OCI-LY1 (cell line): ENCODE measurements at regions not wholly inside any gene's neighbourhood (a gene's known extent, or its start where the extent isn't known, plus 50 kb on each side); places are given as distances from the start of the nearest gene placed in this dataset.

ENCODE experiments used
- H2AFZ ChIP-seq: fragments of 200-600 bp; sonication (generic), shearing (Covaris generic); 2 replicates; pipeline ENCODE4 v1.6.0; 2014; ENCODE audit warnings: antibody characterized with exemption, mild to moderate bottlenecking, low read length
- H3F3A ChIP-seq: fragments of 200-600 bp; sonication (generic), shearing (Covaris generic); 2 replicates; pipeline ENCODE4 v1.6.0; 2014; ENCODE audit warnings: mild to moderate bottlenecking, antibody characterized with exemption, low read length, moderate library complexity; ENCODE audit not compliant: insufficient read depth
- H3K27ac ChIP-seq: fragments of 200-600 bp; sonication (generic); 2 replicates; pipeline ENCODE4 v1.5.1; 2014; ENCODE audit warnings: low read length, mixed run types, mild to moderate bottlenecking, low read depth; ENCODE audit not compliant: poor library complexity, severe bottlenecking
- H3K27me3 ChIP-seq: fragments of 200-600 bp; sonication (generic); 2 replicates; pipeline ENCODE4 v1.6.0; 2014; ENCODE audit warnings: antibody characterized with exemption, mild to moderate bottlenecking, low read length, moderate library complexity; ENCODE audit not compliant: insufficient read depth
- H3K36me3 ChIP-seq: fragments of 200-600 bp; sonication (generic); 2 replicates; pipeline ENCODE4 v1.6.1; 2014; ENCODE audit warnings: mild to moderate bottlenecking, antibody characterized with exemption, low read length, moderate library complexity, mixed read lengths; ENCODE audit not compliant: insufficient read depth
- H3K4me1 ChIP-seq: fragments of 200-600 bp; sonication (generic); 2 replicates; pipeline ENCODE4 v1.5.1; 2014; ENCODE audit warnings: mild to moderate bottlenecking, low read length, moderate library complexity; ENCODE audit not compliant: insufficient read depth, severe bottlenecking
- H3K4me2 ChIP-seq: fragments of 200-600 bp; sonication (generic), shearing (Covaris generic); 2 replicates; pipeline ENCODE4 v1.6.1; 2014; ENCODE audit warnings: low read length
- H3K4me3 ChIP-seq: fragments of 200-600 bp; sonication (generic); 2 replicates; pipeline ENCODE4 v1.5.1; 2014; ENCODE audit warnings: low read length, low read depth, mild to moderate bottlenecking, mixed read lengths; ENCODE audit not compliant: poor library complexity, severe bottlenecking
- H3K79me2 ChIP-seq: fragments of 200-600 bp; shearing (Covaris generic); 2 replicates; pipeline ENCODE4 v1.6.1; 2016; ENCODE audit warnings: mixed run types, low read length, mixed read lengths; ENCODE audit not compliant: insufficient read depth
- H3K9ac ChIP-seq: fragments of 200-600 bp; sonication (generic), shearing (Covaris generic); 2 replicates; pipeline ENCODE4 v1.6.1; 2014; ENCODE audit warnings: mild to moderate bottlenecking, low read length, mixed read lengths
- H3K9me2 ChIP-seq: fragments of 200-600 bp; sonication (generic), shearing (Covaris generic); 2 replicates; pipeline ENCODE4 v1.6.1; 2014; ENCODE audit warnings: low read depth, mild to moderate bottlenecking, low read length, mixed read lengths
- H3K9me3 ChIP-seq: fragments of 200-600 bp; shearing (Covaris generic); 2 replicates; pipeline ENCODE4 v1.6.1; 2014; ENCODE audit warnings: low read length, mixed read lengths
- H4K20me1 ChIP-seq: fragments of 200-600 bp; sonication (generic), shearing (Covaris generic); 2 replicates; pipeline ENCODE4 v1.6.0; 2016; ENCODE audit warnings: mild to moderate bottlenecking, low read length; ENCODE audit not compliant: insufficient read depth
- EZH2 ChIP-seq: fragments of 200-600 bp; sonication (generic), shearing (Covaris generic); IDR thresholded peaks from 2 replicates; pipeline ENCODE4 v1.8.0; 2017; ENCODE audit warnings: borderline replicate concordance, mixed run types, mild to moderate bottlenecking, antibody characterized with exemption, low read length, moderate library complexity, mixed read lengths
- TF ChIP-seq, protein P1 (sequence below): fragments of 200-600 bp; sonication (generic), shearing (Covaris generic); IDR thresholded peaks from 2 replicates; pipeline ENCODE4 v1.5.1; 2017; ENCODE audit warnings: mild to moderate bottlenecking, antibody characterized with exemption, low read length, moderate library complexity, mixed read lengths

DNA sequence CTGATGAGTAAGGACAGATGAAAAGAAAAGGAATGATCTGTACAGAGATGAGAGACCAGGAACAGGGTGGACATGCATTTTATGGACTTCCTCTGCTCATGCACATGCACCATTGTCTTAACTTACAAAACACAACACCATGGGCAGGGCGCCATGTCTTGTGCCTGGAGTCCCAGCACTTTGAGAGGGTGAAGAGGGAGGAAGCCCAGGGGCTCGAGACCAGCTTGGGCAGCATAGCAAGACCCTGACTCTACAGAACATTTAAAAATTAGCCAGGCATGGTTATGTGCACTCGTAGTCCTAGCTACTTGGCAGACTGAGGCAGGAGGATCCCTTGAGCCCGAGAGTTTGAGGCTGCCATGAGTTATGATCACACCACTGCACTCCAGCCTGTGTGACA is 86.9 kb downstream of the ZFP36L2 start:
- no peak overlapping the region for H3K9ac ChIP-seq
- no peak overlapping the region for H3K4me2 ChIP-seq
- no peaks in the 10 kb centered on the region for H3K79me2 ChIP-seq
- no peak overlapping the region for H2AFZ ChIP-seq
- no peaks in the 10 kb centered on the region for H3K36me3 ChIP-seq
- peaks cover 62% of the 10 kb centered on the region for H3K4me1 ChIP-seq
- no peaks in the 10 kb centered on the region for H3K9me3 ChIP-seq
- H4K20me1 ChIP-seq = no peaks in the 10 kb centered on the region
- TF ChIP-seq, protein P1, sequence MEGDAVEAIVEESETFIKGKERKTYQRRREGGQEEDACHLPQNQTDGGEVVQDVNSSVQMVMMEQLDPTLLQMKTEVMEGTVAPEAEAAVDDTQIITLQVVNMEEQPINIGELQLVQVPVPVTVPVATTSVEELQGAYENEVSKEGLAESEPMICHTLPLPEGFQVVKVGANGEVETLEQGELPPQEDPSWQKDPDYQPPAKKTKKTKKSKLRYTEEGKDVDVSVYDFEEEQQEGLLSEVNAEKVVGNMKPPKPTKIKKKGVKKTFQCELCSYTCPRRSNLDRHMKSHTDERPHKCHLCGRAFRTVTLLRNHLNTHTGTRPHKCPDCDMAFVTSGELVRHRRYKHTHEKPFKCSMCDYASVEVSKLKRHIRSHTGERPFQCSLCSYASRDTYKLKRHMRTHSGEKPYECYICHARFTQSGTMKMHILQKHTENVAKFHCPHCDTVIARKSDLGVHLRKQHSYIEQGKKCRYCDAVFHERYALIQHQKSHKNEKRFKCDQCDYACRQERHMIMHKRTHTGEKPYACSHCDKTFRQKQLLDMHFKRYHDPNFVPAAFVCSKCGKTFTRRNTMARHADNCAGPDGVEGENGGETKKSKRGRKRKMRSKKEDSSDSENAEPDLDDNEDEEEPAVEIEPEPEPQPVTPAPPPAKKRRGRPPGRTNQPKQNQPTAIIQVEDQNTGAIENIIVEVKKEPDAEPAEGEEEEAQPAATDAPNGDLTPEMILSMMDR = no peak
- no peak for TF ChIP-seq EZH2
- H3K27ac ChIP-seq = peak overlapping the region; percentile 71
- H3F3A ChIP-seq = peaks cover 2% of the 10 kb centered on the region; the same call in 1 of the 2 replicates
- no peaks in the 10 kb centered on the region for H3K27me3 ChIP-seq
- H3K4me3 ChIP-seq = no peak overlapping the region
- H3K9me2 ChIP-seq = no peaks in the 10 kb centered on the region

DNA sequence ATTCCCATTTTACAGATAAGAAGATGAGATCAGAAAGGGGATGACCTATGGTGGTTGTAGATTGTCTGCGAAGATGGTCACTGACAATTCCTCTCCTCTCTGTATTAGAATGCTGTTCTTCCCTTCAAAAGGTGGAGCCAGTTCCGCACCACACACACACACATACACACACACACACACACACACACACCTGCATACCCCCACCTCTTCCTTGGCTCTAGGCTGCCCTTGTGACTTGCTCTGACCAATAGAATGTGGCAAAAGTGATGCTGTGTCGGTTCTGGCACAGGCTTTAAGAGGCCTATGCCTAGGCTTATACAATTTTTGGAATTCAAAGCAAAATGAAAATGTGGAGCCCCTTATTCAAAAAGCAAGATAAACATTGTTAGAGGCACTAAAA is 88.0 kb downstream of the ZFP36L2 start:
- peak overlapping the region; percentile 72; the same call in 1 of the 2 replicates for H3K9ac ChIP-seq
- no peaks in the 10 kb centered on the region for H3K9me2 ChIP-seq
- H3K27me3 ChIP-seq = no peaks in the 10 kb centered on the region
- no peaks in the 10 kb centered on the region for H3K79me2 ChIP-seq
- H3K27ac ChIP-seq = peak overlapping the region; percentile 100
- peaks cover 8% of the 10 kb centered on the region; the same call in 1 of the 2 replicates for H3F3A ChIP-seq
- H3K36me3 ChIP-seq = no peaks in the 10 kb centered on the region
- peaks cover 73% of the 10 kb centered on the region for H3K4me1 ChIP-seq
- no peak overlapping the region for H2AFZ ChIP-seq
- H3K4me3 ChIP-seq = no peak overlapping the region
- H3K4me2 ChIP-seq = peak overlapping the region; percentile 38; the same call in 1 of the 2 replicates
- no peaks in the 10 kb centered on the region for H4K20me1 ChIP-seq
- TF ChIP-seq EZH2 = no peak
- TF ChIP-seq, protein P1 = no peak
- H3K9me3 ChIP-seq = no peaks in the 10 kb centered on the region

DNA sequence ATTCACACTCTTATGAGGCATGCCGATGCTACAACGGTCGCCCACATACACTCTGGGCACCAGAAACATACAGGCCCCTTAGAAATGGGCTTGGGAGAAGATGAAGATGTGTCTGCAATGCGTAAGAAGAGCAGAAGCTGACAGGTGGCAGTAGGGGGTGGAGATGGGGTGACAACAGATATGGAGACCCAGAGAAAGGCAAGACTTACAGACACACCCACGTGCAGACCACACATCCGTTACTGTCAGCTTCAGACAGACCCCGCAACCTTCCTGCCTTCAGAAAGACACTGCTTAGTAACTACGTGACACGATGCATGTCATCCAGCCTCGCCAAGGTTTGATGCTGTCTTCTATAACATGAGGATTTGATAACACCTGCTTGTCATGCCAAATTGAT is 89.5 kb downstream of the ZFP36L2 start:
- H3K27ac ChIP-seq = peak overlapping the region; percentile 100
- H3K4me1 ChIP-seq = peaks cover 87% of the 10 kb centered on the region
- peak overlapping the region; percentile 72 for H3K9ac ChIP-seq
- peak overlapping the region; percentile 38 for H3K4me2 ChIP-seq
- no peak overlapping the region for H2AFZ ChIP-seq
- no peaks in the 10 kb centered on the region for H3K9me3 ChIP-seq
- H3K36me3 ChIP-seq = no peaks in the 10 kb centered on the region
- H3K79me2 ChIP-seq = no peaks in the 10 kb centered on the region
- no peaks in the 10 kb centered on the region for H3K27me3 ChIP-seq
- peaks cover 12% of the 10 kb centered on the region; the same call in 1 of the 2 replicates for H3F3A ChIP-seq
- no peaks in the 10 kb centered on the region for H4K20me1 ChIP-seq
- TF ChIP-seq, protein P1 = no peak
- TF ChIP-seq EZH2 = no peak
- H3K9me2 ChIP-seq = no peaks in the 10 kb centered on the region
- H3K4me3 ChIP-seq = no peak overlapping the region
